Endothelial cell of umbilical vein (primary cell): ENCODE measurements at regions not wholly inside any gene's neighbourhood (a gene's known extent, or its start where the extent isn't known, plus 50 kb on each side); places are given as distances from the start of the nearest gene placed in this dataset.

Experiments used
- BruUV-seq: library from RNA; stranded (reverse); fragments of 400-500 nt; replicated peaks from 2 replicates; lab custom pipeline; 2021; lab: Mats Ljungman, UMichigan
- CTCF ChIA-PET: fragments of 300-600, 350-600 bp; sonication (Branson Sonifier 250); formaldehyde crosslinking; loops from one replicate; lab custom pipeline; 2021; ENCODE audit warnings: antibody characterized with exemption, inconsistent platforms; lab: Charles Lee
- POLR2A ChIA-PET: fragments of 300-600, 350-600 bp; sonication (Branson Sonifier 250); formaldehyde crosslinking; loops from one replicate; lab custom pipeline; 2021; ENCODE audit warnings: antibody characterized with exemption, inconsistent platforms; lab: Charles Lee
- DNase-seq: peaks from one replicate; pipeline ENCODE4 v3.0.0-alpha.2; 2011; ENCODE audit warnings: low read depth, low spot score
- FAIRE-seq: peaks from 2 replicates; lab custom pipeline; 2011; peaks lifted over from hg19 to GRCh38; lab: Jason Lieb, UNC
- H2AFZ ChIP-seq: 2 replicates; pipeline ENCODE4 v1.6.0; 2012; ENCODE audit warnings: low read depth, low read length, control low read depth, inconsistent platforms
- H3K27ac ChIP-seq: 2 replicates; pipeline ENCODE4 v1.5.1; 2011; ENCODE audit warnings: low read depth, mild to moderate bottlenecking, control low read depth, low read length, moderate library complexity; ENCODE audit not compliant: insufficient read depth
- H3K27me3 ChIP-seq, 2 experiments: 2 replicates each; pipeline versions ENCODE4 v1.6.0 to v1.6.1; 2011; ENCODE audit warnings: low read length in 2 of 2, mixed read lengths in 1 of 2; ENCODE audit not compliant: control insufficient read depth in 2 of 2, insufficient read depth in 2 of 2
- H3K36me3 ChIP-seq, 2 experiments: 2 replicates in 1 of 2; 3 replicates in 1 of 2; pipeline ENCODE4 v1.5.1; 2011; ENCODE audit warnings: low read length in 2 of 2, mild to moderate bottlenecking in 1 of 2, moderate library complexity in 1 of 2; ENCODE audit not compliant: control insufficient read depth in 2 of 2, insufficient read depth in 2 of 2; ENCODE audit errors: extremely low read depth in 1 of 2
- H3K4me1 ChIP-seq: 3 replicates; pipeline ENCODE4 v1.5.1; 2011; ENCODE audit warnings: mild to moderate bottlenecking, low read length; ENCODE audit not compliant: control insufficient read depth, insufficient read depth; ENCODE audit errors: extremely low read depth
- H3K4me2 ChIP-seq: 2 replicates; pipeline ENCODE4 v1.6.1; 2011; ENCODE audit warnings: low read length, control low read depth, mixed read lengths; ENCODE audit not compliant: insufficient read depth
- H3K4me3 ChIP-seq, 3 experiments: fragments of 200-600 bp in 1 of 3; sonication (generic), shearing (Covaris generic) in 1 of 3; replicated peaks in 1 of 3; 2 replicates each; pipeline ENCODE4 v1.5.1; 2011 to 2016; ENCODE audit warnings: control low read depth in 3 of 3, low read length in 3 of 3, mild to moderate bottlenecking in 2 of 3, inconsistent platforms in 1 of 3, low read depth in 1 of 3, moderate library complexity in 1 of 3; ENCODE audit not compliant: insufficient read depth in 1 of 3
- H3K79me2 ChIP-seq: 2 replicates; pipeline ENCODE4 v1.6.0; 2012; ENCODE audit warnings: low read length, inconsistent platforms; ENCODE audit not compliant: control insufficient read depth, insufficient read depth
- H3K9ac ChIP-seq: replicated peaks from 2 replicates; pipeline ENCODE3; 2011; ENCODE audit warnings: low read length, control low read depth; ENCODE audit not compliant: insufficient read depth; ENCODE audit errors: extremely low read depth
- H3K9me1 ChIP-seq: replicated peaks from 3 replicates; pipeline ENCODE4 v1.6.0; 2011; ENCODE audit warnings: mild to moderate bottlenecking, low read length; ENCODE audit not compliant: control insufficient read depth, insufficient read depth; ENCODE audit errors: extremely low read depth
- H3K9me3 ChIP-seq: replicated peaks from 2 replicates; pipeline ENCODE4 v1.5.1; 2012; ENCODE audit warnings: low read length, inconsistent platforms; ENCODE audit not compliant: control insufficient read depth, insufficient read depth
- H4K20me1 ChIP-seq: replicated peaks from 2 replicates; pipeline ENCODE3; 2011; ENCODE audit warnings: mild to moderate bottlenecking, low read length; ENCODE audit not compliant: control insufficient read depth, insufficient read depth; ENCODE audit errors: extremely low read depth
- EZH2 ChIP-seq: IDR thresholded peaks from 2 replicates; pipeline ENCODE4 v1.6.1; 2012; ENCODE audit warnings: borderline replicate concordance, low read depth, mild to moderate bottlenecking, moderate library complexity, low read length, inconsistent platforms; ENCODE audit not compliant: severe bottlenecking
- FOS ChIP-seq: IDR thresholded peaks from 2 replicates; pipeline ENCODE4 v1.6.1; 2011; ENCODE audit warnings: mild to moderate bottlenecking, low read length, moderate library complexity, borderline replicate concordance; ENCODE audit not compliant: insufficient read depth
- GATA2 ChIP-seq: IDR thresholded peaks from 2 replicates; pipeline ENCODE4 v1.7.0; 2011; ENCODE audit warnings: low read depth, mild to moderate bottlenecking, moderate library complexity, mixed read lengths, low read length; ENCODE audit not compliant: insufficient read length, insufficient read depth
- JUN ChIP-seq: IDR thresholded peaks from 2 replicates; pipeline ENCODE4 v1.6.1; 2011; ENCODE audit warnings: borderline replicate concordance, low read depth; ENCODE audit not compliant: insufficient read length, insufficient read depth
- MYC ChIP-seq: IDR thresholded peaks from one replicate; pipeline ENCODE4 v1.6.1; 2011; ENCODE audit warnings: mild to moderate bottlenecking, low read depth, low read length
- POLR2A ChIP-seq: IDR thresholded peaks from 2 replicates; pipeline ENCODE4 v1.6.1; 2012; ENCODE audit warnings: low read depth, mild to moderate bottlenecking, control low read depth, low read length
- POLR2AphosphoS5 ChIP-seq: IDR thresholded peaks from 2 replicates; pipeline ENCODE4 v1.6.1; 2012; ENCODE audit warnings: low read depth, mild to moderate bottlenecking, control low read depth, low read length, moderate library complexity; ENCODE audit not compliant: insufficient read depth
- dilution Hi-C: fragments of 300-500 bp; cut with MboI; formaldehyde crosslinking; loops from one replicate; pipeline ENCODE4 v1.15.0; 2019; ENCODE audit warnings: low sequenced_read_pairs; ENCODE audit not compliant: extremely low pct_ligation_motif_present
- intact Hi-C: fragments of 100-400 bp; cut with micrococcal nuclease; formaldehyde crosslinking; loops from one replicate; pipeline ENCODE4 v1.10.0; 2022
- TF ChIP-seq, protein P1 (sequence below), 2 donors: IDR thresholded peaks; 1 replicate in 1 of 2; 2 replicates in 1 of 2; pipeline ENCODE4 v1.5.1; 2011; ENCODE audit warnings: low read length in 2 of 2, mild to moderate bottlenecking in 2 of 2, moderate library complexity in 2 of 2, control low read depth in 1 of 2, inconsistent platforms in 1 of 2, low read depth in 1 of 2; ENCODE audit not compliant: insufficient read depth in 1 of 2; ENCODE audit errors: extremely low read depth in 1 of 2
- TF ChIP-seq, protein P2 (sequence below): IDR thresholded peaks from 2 replicates; pipeline ENCODE4 v1.6.1; 2011; ENCODE audit not compliant: insufficient read depth, insufficient read length

DNA sequence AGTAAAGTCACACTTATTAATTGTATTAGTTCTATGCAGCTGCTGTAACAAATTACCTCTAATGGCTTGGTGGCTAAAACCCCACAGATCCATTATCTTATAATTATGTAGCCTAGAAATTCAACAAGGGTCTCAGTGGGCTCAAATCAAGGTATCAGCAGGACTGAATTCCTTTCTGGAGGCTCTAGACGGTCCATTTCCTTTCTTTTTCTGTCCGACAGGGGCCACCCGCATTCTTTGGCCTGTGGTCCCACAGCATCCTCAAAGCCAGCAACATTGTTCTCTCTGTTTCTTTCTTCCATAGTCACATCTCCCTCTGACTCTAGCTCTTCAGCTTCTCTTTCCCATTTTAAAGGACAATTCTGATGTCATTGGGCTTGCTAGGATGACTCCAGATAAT is 276.3 kb upstream of the ZNF717 start:
- Histone ChIP-seq H3K9me1 (no peaks in the 10 kb centered on the region), H3K79me2 (no peaks in the 10 kb centered on the region), H3K9ac (no peak overlapping the region), H3K36me3 (no peaks in the 10 kb centered on the region), H3K4me1 (no peaks in the 10 kb centered on the region), H3K27me3 (no peaks in the 10 kb centered on the region), H2AFZ (no peak overlapping the region), H3K4me2 (no peak overlapping the region), H4K20me1 (no peaks in the 10 kb centered on the region), H3K27ac (no peak overlapping the region), H3K9me3 (peaks cover 4% of the 10 kb centered on the region), H3K4me3 (no peak overlapping the region)
- no peak for FAIRE-seq
- BruUV-seq = no TSS peak
- intact Hi-C loops = no loop called here
- dilution Hi-C loops = no loop called here
- ChIA-PET CTCF (no interaction called here), POLR2A (no interaction called here)
- TF ChIP-seq EZH2 (no peak), MYC (no peak), FOS (no peak), POLR2A (no peak), JUN (no peak), POLR2AphosphoS5 (no peak), GATA2 (no peak)
- TF ChIP-seq, protein P1, sequence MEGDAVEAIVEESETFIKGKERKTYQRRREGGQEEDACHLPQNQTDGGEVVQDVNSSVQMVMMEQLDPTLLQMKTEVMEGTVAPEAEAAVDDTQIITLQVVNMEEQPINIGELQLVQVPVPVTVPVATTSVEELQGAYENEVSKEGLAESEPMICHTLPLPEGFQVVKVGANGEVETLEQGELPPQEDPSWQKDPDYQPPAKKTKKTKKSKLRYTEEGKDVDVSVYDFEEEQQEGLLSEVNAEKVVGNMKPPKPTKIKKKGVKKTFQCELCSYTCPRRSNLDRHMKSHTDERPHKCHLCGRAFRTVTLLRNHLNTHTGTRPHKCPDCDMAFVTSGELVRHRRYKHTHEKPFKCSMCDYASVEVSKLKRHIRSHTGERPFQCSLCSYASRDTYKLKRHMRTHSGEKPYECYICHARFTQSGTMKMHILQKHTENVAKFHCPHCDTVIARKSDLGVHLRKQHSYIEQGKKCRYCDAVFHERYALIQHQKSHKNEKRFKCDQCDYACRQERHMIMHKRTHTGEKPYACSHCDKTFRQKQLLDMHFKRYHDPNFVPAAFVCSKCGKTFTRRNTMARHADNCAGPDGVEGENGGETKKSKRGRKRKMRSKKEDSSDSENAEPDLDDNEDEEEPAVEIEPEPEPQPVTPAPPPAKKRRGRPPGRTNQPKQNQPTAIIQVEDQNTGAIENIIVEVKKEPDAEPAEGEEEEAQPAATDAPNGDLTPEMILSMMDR (IDR thresholded peaks at IDR 0.05; ENCODE audit: extremely low read depth in 1 of 2, insufficient read depth in 1 of 2, low read depth in 1 of 2, low read length in 2 of 2) = no peak
- TF ChIP-seq, protein P2, sequence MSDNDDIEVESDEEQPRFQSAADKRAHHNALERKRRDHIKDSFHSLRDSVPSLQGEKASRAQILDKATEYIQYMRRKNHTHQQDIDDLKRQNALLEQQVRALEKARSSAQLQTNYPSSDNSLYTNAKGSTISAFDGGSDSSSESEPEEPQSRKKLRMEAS = no peak
- DNase-seq = no peak
